H7 (cell line): ENCODE measurements at regions not wholly inside any gene's neighbourhood (a gene's known extent, or its start where the extent isn't known, plus 50 kb on each side); places are given as distances from the start of the nearest gene placed in this dataset.

Experiments used
- DNase-seq: peaks from one replicate; pipeline ENCODE4 v3.0.0; 2012
- H3K27me3 ChIP-seq: 2 replicates; pipeline ENCODE4 v1.6.0; 2011; ENCODE audit warnings: mild to moderate bottlenecking, low read length; ENCODE audit not compliant: control insufficient read depth, insufficient read depth
- H3K36me3 ChIP-seq: replicated peaks from 2 replicates; pipeline ENCODE4 v1.5.1; 2011; ENCODE audit warnings: low read length; ENCODE audit not compliant: control insufficient read depth, insufficient read depth
- H3K4me3 ChIP-seq: 2 replicates; pipeline ENCODE4 v1.5.1; 2011; ENCODE audit warnings: low read depth, mild to moderate bottlenecking, control low read depth, low read length, moderate library complexity; ENCODE audit not compliant: insufficient read depth

DNA sequence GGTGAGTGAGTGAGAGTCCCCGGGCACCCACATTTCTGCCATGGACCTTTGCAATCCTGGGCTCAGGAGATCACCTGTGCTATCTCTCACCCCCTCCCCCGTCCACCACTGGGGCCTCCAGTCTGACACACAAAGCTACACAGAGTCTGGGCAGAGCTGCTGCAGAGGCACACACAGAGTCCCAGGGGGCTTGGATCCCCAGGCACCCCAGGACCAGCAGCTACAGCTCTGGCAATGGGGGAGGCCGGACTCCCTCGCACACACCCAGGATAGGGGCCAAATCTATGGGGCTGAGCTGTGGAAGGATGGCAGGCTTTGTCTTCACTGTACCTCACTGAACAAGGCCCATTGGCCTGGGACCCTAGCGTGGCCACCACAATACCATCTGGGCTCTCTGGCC, 328.8 kb downstream of the MAN2A1 start:
- DNase-seq, result no peak
- H3K27me3 ChIP-seq, result no peaks in the 10 kb centered on the region
- H3K36me3 ChIP-seq, result no peaks in the 10 kb centered on the region
- no peak overlapping the region for H3K4me3 ChIP-seq

DNA sequence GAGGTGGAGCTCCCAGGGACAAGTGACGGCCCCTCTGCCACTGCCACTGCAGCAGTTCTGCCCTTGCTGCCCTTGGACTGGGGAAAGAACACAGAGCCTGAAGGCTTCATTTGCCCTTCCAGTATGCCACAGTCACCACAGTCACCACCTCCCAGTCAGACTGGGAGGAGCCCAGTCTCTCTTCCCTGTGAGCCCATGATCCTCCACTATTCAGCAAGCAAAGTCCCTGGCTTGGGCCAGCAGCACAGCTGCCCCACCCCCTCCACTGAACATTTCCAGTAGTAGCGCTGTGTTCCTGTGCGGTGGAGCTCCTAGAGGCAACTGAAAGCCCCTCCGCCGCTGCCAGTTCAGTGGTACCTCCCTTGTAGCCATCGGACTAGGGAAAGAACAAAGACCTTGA, 329.4 kb downstream of the MAN2A1 start:
- H3K36me3 ChIP-seq, result no peaks in the 10 kb centered on the region
- H3K27me3 ChIP-seq, result no peaks in the 10 kb centered on the region
- H3K4me3 ChIP-seq, result no peak overlapping the region
- no peak for DNase-seq

DNA sequence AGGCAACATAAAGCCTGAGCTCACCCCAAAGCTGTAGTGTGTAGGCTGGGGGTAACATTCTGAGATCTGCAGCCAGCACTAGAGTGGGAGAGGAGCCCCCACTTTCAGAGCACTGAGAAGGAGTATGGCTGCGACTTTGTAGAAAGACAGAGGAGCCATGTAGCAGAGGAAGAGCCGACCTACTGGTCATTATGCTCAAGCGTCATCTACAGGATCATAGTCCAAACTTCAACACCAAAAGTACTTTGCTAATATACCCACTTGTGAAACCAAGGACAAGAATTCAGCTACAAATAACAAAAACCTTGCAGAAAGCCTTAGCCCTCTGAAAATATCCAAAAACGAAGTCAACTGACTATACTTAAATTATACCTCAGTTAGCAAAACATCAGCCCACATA, 330.1 kb downstream of the MAN2A1 start:
- DNase-seq, result no peak
- H3K36me3 ChIP-seq, result no peaks in the 10 kb centered on the region
- no peaks in the 10 kb centered on the region for H3K27me3 ChIP-seq
- H3K4me3 ChIP-seq, result no peak overlapping the region

DNA sequence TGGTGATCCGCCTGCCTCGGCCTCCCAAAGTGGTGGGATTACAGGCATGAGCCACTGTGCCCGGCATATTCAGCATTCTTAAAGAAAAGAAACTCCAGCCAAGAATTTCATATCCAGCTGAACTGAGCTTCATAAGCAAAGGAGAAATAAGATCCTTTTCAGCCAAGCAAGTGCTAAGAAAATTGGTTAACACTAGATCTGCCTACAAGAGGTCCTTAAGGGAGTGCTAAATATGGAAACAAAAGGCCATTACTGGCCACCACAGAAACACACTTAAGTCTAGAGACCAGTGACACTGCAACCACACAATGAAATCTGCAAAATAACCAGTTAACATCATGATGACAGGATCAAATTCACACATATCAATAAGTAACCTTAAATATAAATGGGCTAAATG, 331.5 kb downstream of the MAN2A1 start:
- Histone ChIP-seq H3K27me3 (no peaks in the 10 kb centered on the region), H3K4me3 (no peak overlapping the region), H3K36me3 (no peaks in the 10 kb centered on the region)
- DNase-seq, result no peak

DNA sequence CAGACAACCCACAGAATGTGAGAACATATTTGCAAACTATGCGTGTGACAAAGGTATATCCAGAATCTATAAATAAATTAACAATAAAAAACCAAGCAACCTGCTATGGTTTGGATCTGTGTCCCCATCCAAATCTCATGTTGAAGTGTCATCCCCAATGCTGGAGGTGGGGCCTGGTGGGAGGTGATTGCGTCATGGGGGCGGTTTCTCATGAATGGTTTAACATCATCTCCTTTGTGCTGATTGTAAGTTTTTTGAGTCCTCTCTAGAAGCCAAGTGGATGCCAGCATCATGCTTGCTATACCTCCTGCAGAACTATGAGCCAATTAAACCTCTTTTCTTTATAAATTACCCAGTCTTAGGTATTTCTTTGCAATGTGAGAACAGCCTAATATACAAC, 335.4 kb downstream of the MAN2A1 start:
- DNase-seq, result no peak

DNA sequence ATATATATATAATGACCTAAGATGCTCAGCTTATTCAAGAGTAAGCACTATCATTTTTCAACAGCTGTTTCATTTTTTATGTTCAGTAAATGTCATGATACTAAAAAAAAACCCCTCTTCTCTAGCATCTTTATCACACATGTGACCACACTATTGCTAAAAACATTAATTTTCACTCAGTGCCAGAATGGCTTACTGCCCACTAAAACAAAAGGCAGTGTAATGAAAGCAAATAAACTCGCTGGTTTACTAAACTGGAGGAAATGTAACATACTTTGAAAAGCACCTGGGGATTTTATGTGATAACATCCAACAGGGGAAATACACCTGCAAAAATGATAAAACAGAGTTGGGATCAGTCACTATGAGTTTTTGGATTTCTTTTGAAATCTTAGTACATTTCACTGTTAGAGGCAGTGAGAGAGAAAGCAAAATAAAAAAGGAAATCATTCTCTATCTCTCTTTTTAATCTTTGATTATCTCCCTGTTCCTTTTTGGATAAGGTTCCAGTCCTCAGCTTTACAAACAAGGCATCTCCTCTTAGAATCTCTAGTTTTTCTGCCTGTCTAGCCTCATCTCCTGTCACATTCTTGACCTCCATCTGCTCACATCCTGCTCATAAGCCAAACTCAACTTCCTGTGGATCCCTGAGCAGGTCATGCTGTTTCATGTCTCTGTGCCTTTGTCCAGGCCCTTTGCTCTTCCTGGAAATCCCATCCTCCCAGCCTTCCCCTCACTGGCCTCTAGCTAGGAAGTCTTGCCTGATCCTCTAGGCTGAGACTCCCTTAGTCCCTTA, 338.0 kb downstream of the MAN2A1 start:
- no peaks in the 10 kb centered on the region for H3K36me3 ChIP-seq
- no peak for DNase-seq
- no peak overlapping the region for H3K4me3 ChIP-seq
- H3K27me3 ChIP-seq, result no peaks in the 10 kb centered on the region

More for the DNA sequence above, 335.4 kb downstream of the MAN2A1 start:
- Histone ChIP-seq H3K36me3 (no peaks in the 10 kb centered on the region), H3K4me3 (no peak overlapping the region), H3K27me3 (no peaks in the 10 kb centered on the region)

DNA sequence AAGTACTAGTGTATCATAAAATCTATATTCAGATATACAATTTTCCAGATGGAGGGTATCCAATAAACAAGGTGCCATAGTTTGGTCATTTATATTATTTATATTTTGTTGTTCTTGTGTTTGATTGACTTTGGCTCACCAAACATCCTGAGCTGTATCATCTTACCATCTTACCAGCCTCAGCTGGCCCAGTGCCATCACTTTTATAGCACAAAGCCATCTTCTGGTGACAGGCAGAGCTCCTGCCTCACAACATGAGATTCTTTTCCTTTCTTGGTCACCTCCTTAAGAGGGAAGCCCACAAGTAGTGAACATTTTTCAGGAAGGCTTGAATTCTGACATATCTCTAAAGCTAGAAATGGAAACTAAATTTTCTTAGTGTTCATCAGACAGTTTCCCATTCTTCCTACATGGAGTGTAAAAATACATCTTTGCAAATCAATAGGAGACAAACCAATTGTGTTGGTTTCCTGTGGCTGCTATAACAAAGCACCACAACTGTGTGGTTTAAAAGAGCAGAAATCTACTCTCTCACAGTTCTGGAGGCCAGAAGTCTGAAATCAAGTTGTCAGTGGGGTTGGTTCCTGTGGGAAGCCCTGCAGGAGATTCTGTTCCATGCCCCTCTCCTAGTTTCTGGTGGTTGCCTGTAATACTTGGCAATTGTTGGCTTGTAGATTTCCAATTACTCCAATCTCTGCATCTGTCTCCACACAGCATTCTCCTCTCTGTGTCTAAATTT, 341.8 kb downstream of the MAN2A1 start:
- no peak for DNase-seq
- Histone ChIP-seq H3K36me3 (no peaks in the 10 kb centered on the region), H3K27me3 (no peaks in the 10 kb centered on the region)

DNA sequence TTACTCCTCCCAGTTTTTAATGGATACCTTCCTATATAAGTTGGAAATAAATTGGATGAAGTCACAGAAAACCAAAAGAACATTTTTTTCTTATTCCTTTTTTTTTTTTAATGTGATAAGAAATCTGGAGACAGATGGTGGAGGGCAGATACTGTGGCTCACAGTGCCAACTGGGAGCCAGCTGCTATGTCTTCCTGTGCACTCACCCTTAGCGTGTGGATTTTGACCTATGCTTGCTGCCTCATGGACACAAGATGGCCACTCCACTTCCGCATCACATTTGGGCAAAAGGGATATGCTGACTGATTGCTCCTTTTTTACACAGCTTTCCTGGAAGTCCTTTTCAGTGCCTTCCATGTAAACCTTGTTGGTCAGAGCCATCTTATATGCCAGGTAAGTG, 342.6 kb downstream of the MAN2A1 start:
- Histone ChIP-seq H3K36me3 (no peaks in the 10 kb centered on the region), H3K4me3 (no peak overlapping the region), H3K27me3 (no peaks in the 10 kb centered on the region)
- no peak for DNase-seq

More for the DNA sequence above, 341.8 kb downstream of the MAN2A1 start:
- H3K4me3 ChIP-seq, result no peak overlapping the region

DNA sequence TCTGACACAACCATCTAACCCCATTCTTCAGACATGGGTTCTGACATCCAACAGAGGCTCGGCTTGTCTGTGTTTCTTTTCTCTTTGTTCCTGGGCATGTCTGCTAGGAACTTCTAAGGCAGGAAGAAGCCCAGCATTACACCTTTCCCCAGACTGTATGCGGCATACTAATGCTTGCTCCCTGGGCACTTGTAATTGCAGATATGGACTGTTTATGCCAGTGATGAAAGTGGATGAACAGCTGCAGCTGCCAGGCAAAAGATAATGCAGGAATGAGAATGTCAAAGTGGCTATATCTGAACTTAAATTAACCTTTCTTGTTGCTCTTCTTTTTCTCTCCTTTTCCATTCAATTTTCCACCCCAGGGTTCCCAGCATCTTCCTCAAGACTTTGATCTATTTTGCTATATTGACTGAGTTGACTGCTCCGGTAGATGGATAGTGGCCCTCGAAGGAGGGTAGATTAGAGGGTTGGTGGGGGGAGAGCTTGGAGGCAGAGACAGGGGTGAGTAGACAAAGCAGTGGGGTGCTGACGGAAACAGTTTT, 344.4 kb downstream of the MAN2A1 start:
- H3K36me3 ChIP-seq, result no peaks in the 10 kb centered on the region
- no peak for DNase-seq

DNA sequence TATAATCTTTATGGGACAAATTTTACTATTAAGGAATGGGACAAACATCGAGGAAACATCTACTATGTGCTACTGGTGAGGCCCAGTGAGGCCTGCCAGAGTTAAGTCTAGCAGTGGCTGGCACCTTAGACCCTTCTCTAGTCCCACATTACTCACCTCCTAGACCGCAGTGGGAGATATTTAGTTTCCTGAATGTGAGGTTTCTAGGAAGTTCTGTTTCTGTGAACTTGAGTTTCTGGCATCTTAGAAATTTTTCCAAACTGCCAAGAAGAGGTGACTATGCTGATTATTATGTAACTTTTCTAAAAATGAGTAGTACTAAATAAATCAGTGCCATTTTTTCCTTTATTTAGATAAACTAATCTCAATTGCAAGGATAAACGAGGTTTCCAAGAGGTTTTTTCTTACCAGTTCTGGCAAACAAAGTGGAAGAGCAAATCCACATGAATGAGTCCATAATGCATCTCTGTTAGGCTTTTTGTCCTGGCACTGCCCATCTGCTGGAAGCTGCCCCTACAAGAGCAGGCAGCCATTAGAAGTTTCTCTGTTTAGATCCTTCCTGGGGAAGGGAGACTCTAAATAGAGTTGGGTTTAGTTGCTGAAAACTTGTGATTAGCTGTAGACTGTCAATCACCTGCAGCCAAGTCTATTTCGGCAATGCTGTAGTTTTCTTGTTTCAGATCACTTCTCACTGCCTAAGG, 348.7 kb downstream of the MAN2A1 start:
- H3K36me3 ChIP-seq, result no peaks in the 10 kb centered on the region
- no peak for DNase-seq
- no peaks in the 10 kb centered on the region for H3K27me3 ChIP-seq
- no peak overlapping the region for H3K4me3 ChIP-seq

More for the DNA sequence above, 344.4 kb downstream of the MAN2A1 start:
- no peak overlapping the region for H3K4me3 ChIP-seq
- no peaks in the 10 kb centered on the region for H3K27me3 ChIP-seq

DNA sequence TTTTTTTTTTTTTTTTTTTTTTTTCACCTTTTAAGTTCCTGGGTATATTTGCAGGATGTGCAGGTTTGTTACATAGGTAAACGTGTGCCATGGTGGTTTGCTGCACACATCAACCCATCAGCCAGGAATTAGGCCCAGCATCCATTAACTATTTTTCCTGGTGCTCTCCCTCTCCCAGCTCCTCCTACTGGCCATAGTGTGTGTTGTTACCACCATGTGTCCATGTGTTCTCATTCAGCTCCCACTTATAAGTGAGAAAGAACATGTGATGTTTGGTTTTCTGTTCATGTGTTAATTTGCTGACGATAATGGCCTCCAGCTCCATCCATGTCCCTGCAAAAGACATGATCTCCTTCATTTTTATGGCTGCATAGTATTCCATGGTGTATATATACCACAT, 350.5 kb downstream of the MAN2A1 start:
- no peak for DNase-seq
- Histone ChIP-seq H3K27me3 (no peaks in the 10 kb centered on the region), H3K4me3 (no peak overlapping the region), H3K36me3 (no peaks in the 10 kb centered on the region)

DNA sequence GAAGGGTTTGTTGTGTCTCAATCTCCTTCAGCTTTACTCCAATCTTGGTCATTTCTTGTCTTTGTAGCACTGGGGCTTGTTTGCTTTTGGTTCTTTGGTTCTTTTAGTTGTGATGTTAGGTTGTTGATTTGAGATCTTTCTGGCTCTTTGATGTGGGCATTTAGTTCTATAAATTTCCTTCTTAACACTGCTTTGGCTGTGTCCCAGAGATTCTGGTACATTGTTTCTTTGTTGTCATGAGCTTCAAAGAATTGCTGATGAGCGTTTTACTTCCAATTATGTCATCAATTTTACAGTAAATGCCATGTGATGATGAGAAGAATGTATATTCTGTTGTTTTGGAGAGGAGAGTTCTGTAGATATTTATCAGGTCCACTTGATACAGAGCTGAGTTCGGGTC, 353.3 kb downstream of the MAN2A1 start:
- no peak for DNase-seq
- Histone ChIP-seq H3K4me3 (no peak overlapping the region), H3K36me3 (no peaks in the 10 kb centered on the region), H3K27me3 (no peaks in the 10 kb centered on the region)

DNA sequence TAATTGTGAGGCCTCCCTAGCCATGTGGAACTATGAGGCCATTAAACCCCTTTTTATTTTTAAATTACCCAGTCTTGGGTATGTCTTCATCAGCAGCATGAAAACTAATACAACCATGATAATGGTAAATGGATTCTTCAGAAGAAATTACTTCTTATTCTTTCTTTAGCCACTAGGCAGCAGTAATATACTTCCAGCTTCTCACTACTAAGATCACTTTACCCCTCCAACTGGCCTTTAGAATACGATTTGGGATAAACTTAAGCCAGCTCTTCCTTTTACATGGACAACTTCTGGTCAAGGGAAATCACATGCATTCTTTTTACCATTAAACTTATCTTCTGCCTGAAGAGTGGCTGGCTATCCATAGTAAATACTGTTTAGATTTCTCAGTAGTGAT, 355.4 kb downstream of the MAN2A1 start:
- no peaks in the 10 kb centered on the region for H3K27me3 ChIP-seq
- no peak overlapping the region for H3K4me3 ChIP-seq
- no peak for DNase-seq
- no peaks in the 10 kb centered on the region for H3K36me3 ChIP-seq

DNA sequence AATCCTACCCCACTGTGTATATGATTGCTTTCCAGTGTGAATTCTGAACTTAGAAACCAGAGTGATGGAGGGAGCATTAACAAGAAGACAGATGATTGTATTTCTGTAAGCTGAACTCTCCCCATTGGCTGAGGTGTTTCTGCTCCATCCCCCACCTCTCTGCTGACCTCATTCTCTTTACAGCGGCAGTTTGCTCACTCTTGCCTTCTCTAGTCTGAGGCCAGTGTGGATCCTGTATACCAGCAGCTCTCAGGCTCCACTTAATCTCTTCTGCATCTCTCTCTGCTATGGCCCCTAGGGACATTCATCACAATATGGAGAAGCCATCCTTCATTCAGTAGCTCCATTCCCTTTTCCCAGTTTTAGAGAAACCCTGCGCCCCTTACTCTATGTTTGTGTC, 358.8 kb downstream of the MAN2A1 start:
- Histone ChIP-seq H3K27me3 (no peaks in the 10 kb centered on the region), H3K4me3 (no peak overlapping the region), H3K36me3 (no peaks in the 10 kb centered on the region)
- no peak for DNase-seq

DNA sequence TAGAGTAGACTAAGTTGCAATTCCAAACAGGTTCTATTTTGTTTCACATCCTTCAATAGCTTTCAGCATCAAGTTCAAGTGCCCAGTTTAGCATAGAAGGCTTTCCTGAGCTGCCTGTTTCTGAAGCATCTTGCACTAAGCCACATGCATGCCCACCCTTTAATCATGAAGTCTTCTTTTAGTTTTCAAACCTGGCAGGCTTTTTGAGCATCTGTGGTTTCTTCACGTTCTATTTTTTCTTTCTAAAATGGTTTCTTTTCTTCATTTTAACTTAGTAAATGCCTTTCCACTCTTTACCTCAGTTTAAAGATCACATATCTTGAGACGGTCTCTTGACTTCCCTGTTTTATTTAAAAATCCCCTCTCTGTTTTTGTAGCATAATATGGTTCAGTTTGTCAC, 360.1 kb downstream of the MAN2A1 start:
- Histone ChIP-seq H3K27me3 (no peaks in the 10 kb centered on the region), H3K4me3 (no peak overlapping the region), H3K36me3 (no peaks in the 10 kb centered on the region)
- DNase-seq, result no peak
